SK-N-MC (cell line): ENCODE measurements at regions not wholly inside any gene's neighbourhood (a gene's known extent, or its start where the extent isn't known, plus 50 kb on each side); places are given as distances from the start of the nearest gene placed in this dataset.

Experiments
- EZH2 ChIP-seq: fragments of 200-600 bp; sonication (generic); IDR thresholded peaks from one replicate; pipeline ENCODE4 v1.6.1; 2017; ENCODE audit warnings: antibody characterized with exemption
- POLR2AphosphoS5 ChIP-seq: IDR thresholded peaks from 2 replicates; pipeline ENCODE4 v1.6.1; 2012; ENCODE audit warnings: mild to moderate bottlenecking, low read depth, low read length, borderline replicate concordance

DNA sequence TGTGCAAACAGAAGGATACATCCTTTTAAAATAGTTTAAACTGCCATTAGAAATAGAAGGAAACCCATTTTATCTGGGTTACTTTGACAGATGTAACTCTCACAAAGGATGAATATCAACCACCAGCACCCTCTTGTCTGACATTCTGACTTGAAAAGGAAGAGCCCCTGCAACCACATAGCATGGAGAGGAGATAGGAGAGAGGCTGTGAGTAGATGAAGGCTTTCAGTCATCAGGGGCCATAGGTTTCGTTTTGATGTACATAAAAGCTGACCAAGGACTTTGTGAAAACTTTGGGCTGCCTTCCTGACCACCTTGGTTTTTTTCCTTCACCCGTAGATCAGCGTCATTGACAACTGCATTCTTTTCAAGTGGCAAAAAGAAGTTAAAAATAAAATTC lies 211.6 kb upstream of the PRPS1L1 start:
- TF ChIP-seq EZH2: no peak
- TF ChIP-seq POLR2AphosphoS5: no peak
